MCF 10A (cell line): ENCODE measurements at regions not wholly inside any gene's neighbourhood (a gene's known extent, or its start where the extent isn't known, plus 50 kb on each side); places are given as distances from the start of the nearest gene placed in this dataset.

Source experiments
- BruUV-seq: library from RNA; stranded (reverse); fragments of 400-500 nt; replicated peaks from 2 replicates; lab custom pipeline; 2021; lab: Mats Ljungman, UMichigan
- CTCF ChIA-PET: fragments of 300-600 bp; sonication (Branson Sonifier 250); formaldehyde crosslinking; extraction: SDS; loops from one replicate; lab custom pipeline; 2021; ENCODE audit warnings: antibody characterized with exemption, inconsistent platforms; lab: Yijun Ruan, JAX
- POLR2A ChIA-PET: fragments of 300-600, 350-650 bp; sonication (Branson Sonifier 250); formaldehyde crosslinking; extraction: SDS; loops from one replicate; lab custom pipeline; 2020; ENCODE audit warnings: antibody characterized with exemption, inconsistent platforms; lab: Yijun Ruan, JAX
- DNase-seq: peaks from one replicate; pipeline ENCODE4 v3.0.0-alpha.2; 2018; ENCODE audit not compliant: unreplicated experiment
- H3K27ac Mint-ChIP-seq: one replicate; pipeline ENCODE4 v1.8.0; 2022; ENCODE audit warnings: mild to moderate bottlenecking, low read depth, mixed read lengths; ENCODE audit not compliant: unreplicated experiment
- H3K27me3 Mint-ChIP-seq: one replicate; pipeline ENCODE4 v1.8.0; 2022; ENCODE audit warnings: mixed read lengths; ENCODE audit not compliant: insufficient read depth, unreplicated experiment
- H3K36me3 Mint-ChIP-seq: one replicate; pipeline ENCODE4 v1.8.0; 2022; ENCODE audit warnings: mild to moderate bottlenecking, moderate library complexity, mixed read lengths; ENCODE audit not compliant: insufficient read depth, unreplicated experiment
- H3K4me1 Mint-ChIP-seq: one replicate; pipeline ENCODE4 v1.8.0; 2022; ENCODE audit warnings: mixed read lengths; ENCODE audit not compliant: insufficient read depth, unreplicated experiment
- H3K4me3 Mint-ChIP-seq: one replicate; pipeline ENCODE4 v1.8.0; 2022; ENCODE audit warnings: mild to moderate bottlenecking, moderate library complexity, mixed read lengths; ENCODE audit not compliant: unreplicated experiment
- H3K9me3 Mint-ChIP-seq: one replicate; pipeline ENCODE4 v1.8.0; 2022; ENCODE audit warnings: mixed read lengths; ENCODE audit not compliant: unreplicated experiment
- CTCF ChIP-seq: fragments of 200-600 bp; IDR thresholded peaks from one replicate; pipeline ENCODE4 v1.8.0; 2022; ENCODE audit warnings: antibody characterized with exemption, mild to moderate bottlenecking; ENCODE audit not compliant: unreplicated experiment
- intact Hi-C: fragments of 100-400 bp; cut with micrococcal nuclease; formaldehyde crosslinking; loops from 2 replicates; pipeline ENCODE4 v1.14.1; 2022

- POLR2A ChIA-PET = no interaction called here
These were observed 60.7 kb upstream of the LCORL start for GRCh38 chr4:18082236-18082635.

GRCh38 chr4:18081708-18082107 is 60.2 kb upstream of the LCORL start:
- Mint-ChIP-seq H3K4me1 (no peaks in the 10 kb centered on the region), H3K36me3 (no peaks in the 10 kb centered on the region), H3K9me3 (peaks cover 9% of the 10 kb centered on the region), H3K27me3 (no peaks in the 10 kb centered on the region), H3K27ac (no peak overlapping the region), H3K4me3 (no peak overlapping the region)
- no peak for DNase-seq
- CTCF ChIA-PET = no interaction called here
- POLR2A ChIA-PET = no interaction called here
- BruUV-seq = no TSS peak
- TF ChIP-seq CTCF = no peak
- intact Hi-C loops = no loop called here

More at GRCh38 chr4:18082236-18082635, 60.7 kb upstream of the LCORL start:
- intact Hi-C loops = no loop called here
- no peak for DNase-seq
- peaks cover 9% of the 10 kb centered on the region for H3K9me3 Mint-ChIP-seq
- H3K27ac Mint-ChIP-seq = no peak overlapping the region
- H3K36me3 Mint-ChIP-seq = no peaks in the 10 kb centered on the region
- H3K4me3 Mint-ChIP-seq = no peak overlapping the region
- BruUV-seq = no TSS peak
- H3K4me1 Mint-ChIP-seq = no peaks in the 10 kb centered on the region
- no peak for TF ChIP-seq CTCF
- CTCF ChIA-PET = interaction anchor here (0.5 to 1.6 kb wide), 2 partner anchors 265 to 563 kb away, joined by 3 to 4 read pairs; no protein-coding TSS in a partner anchor
- no peaks in the 10 kb centered on the region for H3K27me3 Mint-ChIP-seq

GRCh38 chr4:18077808-18078207 is 56.3 kb upstream of the LCORL start:
- intact Hi-C loops = no loop called here
- ChIA-PET CTCF (no interaction called here), POLR2A (interaction anchor here (1.5 kb wide), 1 partner anchor 34 kb away, joined by 3 read pairs; no protein-coding TSS in a partner anchor)
- H3K36me3 Mint-ChIP-seq = no peaks in the 10 kb centered on the region
- no peaks in the 10 kb centered on the region for H3K27me3 Mint-ChIP-seq
- no peaks in the 10 kb centered on the region for H3K4me1 Mint-ChIP-seq
- no peak overlapping the region for H3K27ac Mint-ChIP-seq
- H3K4me3 Mint-ChIP-seq = no peak overlapping the region
- TF ChIP-seq CTCF = no peak
- no TSS peak for BruUV-seq
- no peak for DNase-seq
- peaks cover 9% of the 10 kb centered on the region for H3K9me3 Mint-ChIP-seq

GRCh38 chr4:18075823-18076433 is 54.4 kb upstream of the LCORL start:
- H3K27me3 Mint-ChIP-seq = no peaks in the 10 kb centered on the region
- ChIA-PET POLR2A (no interaction called here), CTCF (interaction anchor here (0.6 to 0.9 kb wide), 2 partner anchors 19 to 77 kb away, joined by 3 read pairs; no protein-coding TSS in a partner anchor)
- H3K9me3 Mint-ChIP-seq = peaks cover 7% of the 10 kb centered on the region
- DNase-seq = peak; percentile 21
- H3K36me3 Mint-ChIP-seq = no peaks in the 10 kb centered on the region
- no peaks in the 10 kb centered on the region for H3K4me1 Mint-ChIP-seq
- no peak overlapping the region for H3K4me3 Mint-ChIP-seq
- TF ChIP-seq CTCF = no peak
- intact Hi-C loops = no loop called here
- BruUV-seq = no TSS peak
- H3K27ac Mint-ChIP-seq = no peak overlapping the region
